ENCODE measurements at regions not wholly inside any gene's neighbourhood (a gene's known extent, or its start where the extent isn't known, plus 50 kb on each side); places are given as distances from the start of the nearest gene placed in this dataset.

DNA sequence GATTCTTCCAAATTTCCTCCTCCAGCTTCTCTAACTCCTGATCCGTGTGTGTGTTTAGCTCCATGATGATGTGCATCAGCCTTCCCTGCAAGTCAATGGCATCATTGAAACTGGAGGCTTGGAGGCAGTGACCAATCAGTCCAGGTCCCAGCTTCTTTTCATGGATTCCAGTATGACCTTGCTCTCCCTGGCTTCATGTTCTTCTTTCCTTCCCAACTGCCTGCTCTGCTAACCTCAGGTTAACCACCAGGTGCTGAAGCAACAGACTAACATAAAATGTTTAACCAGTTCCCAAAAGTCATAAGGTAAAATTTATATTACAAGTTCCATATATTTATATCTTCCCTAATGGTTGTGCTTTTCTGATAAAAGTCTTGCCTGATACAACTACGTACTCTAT, 512.8 kb upstream of the EPHA7 start:
- TF ChIP-seq POLR2AphosphoS5 (IDR thresholded peaks at IDR 0.05; ENCODE audit: low read depth, low read length) (no peak), SIN3A (IDR thresholded peaks at IDR 0.05; ENCODE audit: borderline replicate concordance, insufficient read depth, low read length) (no peak), TAF1 (IDR thresholded peaks at IDR 0.05; ENCODE audit: borderline replicate concordance, insufficient read depth, low read length) (no peak), FOXP2 (optimal IDR thresholded peaks at IDR 0.05; ENCODE audit: borderline replicate concordance, extremely low read depth, extremely low read length, insufficient read depth) (no peak)
- TF ChIP-seq, protein P1, sequence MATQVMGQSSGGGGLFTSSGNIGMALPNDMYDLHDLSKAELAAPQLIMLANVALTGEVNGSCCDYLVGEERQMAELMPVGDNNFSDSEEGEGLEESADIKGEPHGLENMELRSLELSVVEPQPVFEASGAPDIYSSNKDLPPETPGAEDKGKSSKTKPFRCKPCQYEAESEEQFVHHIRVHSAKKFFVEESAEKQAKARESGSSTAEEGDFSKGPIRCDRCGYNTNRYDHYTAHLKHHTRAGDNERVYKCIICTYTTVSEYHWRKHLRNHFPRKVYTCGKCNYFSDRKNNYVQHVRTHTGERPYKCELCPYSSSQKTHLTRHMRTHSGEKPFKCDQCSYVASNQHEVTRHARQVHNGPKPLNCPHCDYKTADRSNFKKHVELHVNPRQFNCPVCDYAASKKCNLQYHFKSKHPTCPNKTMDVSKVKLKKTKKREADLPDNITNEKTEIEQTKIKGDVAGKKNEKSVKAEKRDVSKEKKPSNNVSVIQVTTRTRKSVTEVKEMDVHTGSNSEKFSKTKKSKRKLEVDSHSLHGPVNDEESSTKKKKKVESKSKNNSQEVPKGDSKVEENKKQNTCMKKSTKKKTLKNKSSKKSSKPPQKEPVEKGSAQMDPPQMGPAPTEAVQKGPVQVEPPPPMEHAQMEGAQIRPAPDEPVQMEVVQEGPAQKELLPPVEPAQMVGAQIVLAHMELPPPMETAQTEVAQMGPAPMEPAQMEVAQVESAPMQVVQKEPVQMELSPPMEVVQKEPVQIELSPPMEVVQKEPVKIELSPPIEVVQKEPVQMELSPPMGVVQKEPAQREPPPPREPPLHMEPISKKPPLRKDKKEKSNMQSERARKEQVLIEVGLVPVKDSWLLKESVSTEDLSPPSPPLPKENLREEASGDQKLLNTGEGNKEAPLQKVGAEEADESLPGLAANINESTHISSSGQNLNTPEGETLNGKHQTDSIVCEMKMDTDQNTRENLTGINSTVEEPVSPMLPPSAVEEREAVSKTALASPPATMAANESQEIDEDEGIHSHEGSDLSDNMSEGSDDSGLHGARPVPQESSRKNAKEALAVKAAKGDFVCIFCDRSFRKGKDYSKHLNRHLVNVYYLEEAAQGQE (IDR thresholded peaks at IDR 0.05; ENCODE audit: insufficient read depth in 1 of 2, low read depth in 2 of 2, low read length in 2 of 2): no peak

DNA sequence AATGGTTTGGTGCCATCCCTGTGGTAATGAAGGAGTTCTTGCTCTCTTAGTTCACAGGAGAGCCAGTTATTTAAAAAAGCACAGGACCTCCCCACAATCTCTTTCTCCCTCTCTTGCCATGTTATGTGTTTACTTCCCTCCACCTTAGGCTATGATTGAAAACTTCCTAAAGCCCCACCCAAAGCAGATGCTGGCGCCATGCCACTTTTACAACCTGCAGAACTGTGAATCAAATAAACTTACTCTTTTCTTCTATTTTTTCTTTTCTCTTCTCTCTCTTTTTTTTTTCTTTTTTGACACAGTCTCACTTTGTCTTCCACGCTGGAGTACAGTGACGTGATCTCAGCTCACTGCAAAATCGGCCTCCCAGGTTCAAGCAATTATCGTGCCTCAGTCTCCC, 508.4 kb upstream of the EPHA7 start:
- TF ChIP-seq FOXP2 (optimal IDR thresholded peaks at IDR 0.05; ENCODE audit: borderline replicate concordance, extremely low read depth, extremely low read length, insufficient read depth) (no peak), TAF1 (IDR thresholded peaks at IDR 0.05; ENCODE audit: borderline replicate concordance, insufficient read depth, low read length) (no peak), POLR2AphosphoS5 (IDR thresholded peaks at IDR 0.05; ENCODE audit: low read depth, low read length) (no peak), SIN3A (IDR thresholded peaks at IDR 0.05; ENCODE audit: borderline replicate concordance, insufficient read depth, low read length) (no peak)
- TF ChIP-seq, protein P1 (IDR thresholded peaks at IDR 0.05; ENCODE audit: insufficient read depth in 1 of 2, low read depth in 2 of 2, low read length in 2 of 2): no peak

DNA sequence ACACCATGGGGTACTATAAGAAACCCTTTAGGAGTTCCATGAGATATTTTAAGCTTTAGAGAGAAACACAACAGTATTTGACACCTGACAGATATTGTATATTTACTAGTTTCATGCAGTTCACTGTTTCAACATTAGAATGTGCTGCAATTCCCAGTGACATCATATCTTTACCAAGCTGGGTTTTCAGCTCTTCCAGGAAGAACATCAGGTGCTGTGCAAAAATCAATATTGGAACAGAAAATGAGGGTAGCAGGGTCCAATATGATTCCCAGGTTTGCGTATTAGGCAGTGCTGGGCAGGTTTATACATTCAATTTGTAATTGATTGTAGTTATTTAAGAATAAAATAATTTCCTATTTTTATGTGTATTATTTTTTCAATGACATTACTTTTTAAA, 500.0 kb upstream of the EPHA7 start:
- no peak for TF ChIP-seq FOXP2 (optimal IDR thresholded peaks at IDR 0.05; ENCODE audit: borderline replicate concordance, extremely low read depth, extremely low read length, insufficient read depth)
- TF ChIP-seq, protein P1 (IDR thresholded peaks at IDR 0.05; ENCODE audit: insufficient read depth in 1 of 2, low read depth in 2 of 2, low read length in 2 of 2): no peak
- no peak for TF ChIP-seq TAF1 (IDR thresholded peaks at IDR 0.05; ENCODE audit: borderline replicate concordance, insufficient read depth, low read length)
- TF ChIP-seq SIN3A (IDR thresholded peaks at IDR 0.05; ENCODE audit: borderline replicate concordance, insufficient read depth, low read length): no peak
- no peak for TF ChIP-seq POLR2AphosphoS5 (IDR thresholded peaks at IDR 0.05; ENCODE audit: low read depth, low read length)

DNA sequence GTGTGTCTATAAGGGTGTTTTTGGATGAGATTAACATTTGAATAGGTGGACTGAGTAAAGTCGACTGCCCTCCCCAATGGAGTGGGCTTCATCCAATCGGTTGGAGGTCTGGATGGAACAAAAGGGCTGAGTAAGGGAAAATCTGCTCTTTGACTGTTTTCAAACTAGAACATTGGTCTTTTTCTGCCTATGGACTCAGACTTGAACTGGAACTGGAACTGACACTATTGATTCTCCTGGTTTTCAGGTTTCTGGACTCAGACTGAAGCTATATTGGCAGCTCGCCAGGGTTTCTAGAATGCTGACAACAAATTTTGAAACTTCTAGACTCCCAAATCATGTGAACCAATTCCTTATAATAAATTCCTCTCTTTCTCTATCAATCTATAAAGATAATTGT, 498.9 kb upstream of the EPHA7 start:
- TF ChIP-seq, protein P1 (IDR thresholded peaks at IDR 0.05; ENCODE audit: insufficient read depth in 1 of 2, low read depth in 2 of 2, low read length in 2 of 2): no peak
- TF ChIP-seq FOXP2 (optimal IDR thresholded peaks at IDR 0.05; ENCODE audit: borderline replicate concordance, extremely low read depth, extremely low read length, insufficient read depth): no peak
- no peak for TF ChIP-seq POLR2AphosphoS5 (IDR thresholded peaks at IDR 0.05; ENCODE audit: low read depth, low read length)
- no peak for TF ChIP-seq TAF1 (IDR thresholded peaks at IDR 0.05; ENCODE audit: borderline replicate concordance, insufficient read depth, low read length)
- no peak for TF ChIP-seq SIN3A (IDR thresholded peaks at IDR 0.05; ENCODE audit: borderline replicate concordance, insufficient read depth, low read length)

DNA sequence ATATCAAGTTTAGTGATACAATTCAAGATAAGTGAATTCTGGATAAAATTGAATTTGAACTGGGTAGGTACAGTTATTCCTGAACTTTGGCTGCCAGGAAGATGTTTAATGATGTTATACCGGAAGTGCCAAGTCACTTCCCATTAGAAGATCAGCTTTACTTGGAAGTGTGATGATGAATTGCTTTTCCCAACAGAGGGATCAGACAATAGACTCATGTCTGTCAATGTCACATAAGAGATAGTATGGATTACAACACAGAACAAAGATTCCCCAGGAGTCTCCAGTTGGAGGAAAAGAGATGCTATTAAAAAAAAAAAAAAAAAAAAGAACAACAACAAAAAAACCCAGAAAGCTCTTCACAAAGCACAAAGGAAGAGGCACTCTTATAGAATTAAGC, 497.9 kb upstream of the EPHA7 start:
- TF ChIP-seq FOXP2 (optimal IDR thresholded peaks at IDR 0.05; ENCODE audit: borderline replicate concordance, extremely low read depth, extremely low read length, insufficient read depth): no peak
- no peak for TF ChIP-seq POLR2AphosphoS5 (IDR thresholded peaks at IDR 0.05; ENCODE audit: low read depth, low read length)
- no peak for TF ChIP-seq TAF1 (IDR thresholded peaks at IDR 0.05; ENCODE audit: borderline replicate concordance, insufficient read depth, low read length)
- TF ChIP-seq SIN3A (IDR thresholded peaks at IDR 0.05; ENCODE audit: borderline replicate concordance, insufficient read depth, low read length): no peak
- TF ChIP-seq, protein P1 (IDR thresholded peaks at IDR 0.05; ENCODE audit: insufficient read depth in 1 of 2, low read depth in 2 of 2, low read length in 2 of 2): no peak

All from PFSK-1 (cell line).